HG03558 (cell line): ENCODE measurements at regions not wholly inside any gene's neighbourhood (a gene's known extent, or its start where the extent isn't known, plus 50 kb on each side); places are given as distances from the start of the nearest gene placed in this dataset.
"Not testable (repeated sequence)": the region's sequence is repeated elsewhere in the genome, so short reads cannot be mapped to it uniquely, and the experiment has no call there.

Experiments
- ATAC-seq: cut with Tn5 transposase; IDR thresholded peaks from one replicate; pipeline ENCODE4 v1.9.1; 2021; ENCODE audit warnings: moderate number of reproducible peaks; ENCODE audit not compliant: unreplicated experiment; ENCODE audit errors: extremely low read depth

GRCh38 chr14:25461780-25462179, 411.8 kb upstream of the STXBP6 start:
- no peak for ATAC-seq

- no peak for ATAC-seq
These were observed 394.4 kb upstream of the STXBP6 start for GRCh38 chr14:25444381-25444780.

GRCh38 chr14:25440382-25440781, 390.4 kb upstream of the STXBP6 start:
- not testable (repeated sequence) for ATAC-seq

GRCh38 chr14:25436906-25437305, 387.0 kb upstream of the STXBP6 start:
- no peak for ATAC-seq

- ATAC-seq, result no peak
These were observed 386.4 kb upstream of the STXBP6 start for GRCh38 chr14:25436288-25436875.

- ATAC-seq, result no peak
These were observed 381.5 kb upstream of the STXBP6 start for GRCh38 chr14:25431211-25432076.

- ATAC-seq, result no peak
These were observed 380.9 kb upstream of the STXBP6 start for GRCh38 chr14:25430808-25431207.

- ATAC-seq, result no peak
These were observed 363.1 kb upstream of the STXBP6 start for GRCh38 chr14:25412998-25413397.

GRCh38 chr14:25411781-25412757, 362.1 kb upstream of the STXBP6 start:
- no peak for ATAC-seq

GRCh38 chr14:25406818-25407217, 356.9 kb upstream of the STXBP6 start:
- ATAC-seq, result no peak

- no peak for ATAC-seq
These were observed 350.8 kb upstream of the STXBP6 start for GRCh38 chr14:25400607-25401206.

GRCh38 chr14:25396128-25396527, 346.2 kb upstream of the STXBP6 start:
- no peak for ATAC-seq

GRCh38 chr14:25394791-25395391, 344.9 kb upstream of the STXBP6 start:
- ATAC-seq, result no peak

GRCh38 chr14:25394356-25394755, 344.4 kb upstream of the STXBP6 start:
- no peak for ATAC-seq

GRCh38 chr14:25389948-25390347, 340.0 kb upstream of the STXBP6 start:
- no peak for ATAC-seq

- ATAC-seq, result no peak
These were observed 331.6 kb upstream of the STXBP6 start for GRCh38 chr14:25381498-25381897.

- no peak for ATAC-seq
These were observed 325.7 kb upstream of the STXBP6 start for GRCh38 chr14:25375639-25376038.

GRCh38 chr14:25371068-25371467, 321.1 kb upstream of the STXBP6 start:
- no peak for ATAC-seq

- not testable (repeated sequence) for ATAC-seq
These were observed 320.1 kb upstream of the STXBP6 start for GRCh38 chr14:25370057-25370456.

GRCh38 chr14:25358330-25358729, 308.4 kb upstream of the STXBP6 start:
- no peak for ATAC-seq
